ENCODE measurements at regions not wholly inside any gene's neighbourhood (a gene's known extent, or its start where the extent isn't known, plus 50 kb on each side); places are given as distances from the start of the nearest gene placed in this dataset.

DNA sequence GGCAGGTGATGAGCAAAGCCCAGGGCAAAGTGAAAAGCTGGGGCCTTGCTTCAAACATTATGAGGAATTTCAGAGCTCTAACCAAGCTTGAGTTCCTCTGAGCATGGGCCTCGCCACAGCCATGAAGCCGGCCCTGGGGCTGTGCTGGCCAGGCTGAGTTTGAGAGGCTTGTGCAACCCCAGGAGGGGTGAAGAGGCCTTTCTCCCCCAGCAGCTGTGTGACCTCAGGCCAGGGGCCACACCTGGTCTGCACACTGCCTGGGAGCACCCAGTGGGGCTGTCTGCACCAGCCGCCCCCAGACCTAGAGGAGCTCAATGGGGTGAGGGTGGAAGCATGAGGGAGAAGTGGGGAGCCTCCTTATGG is 204.9 kb upstream of the C14orf180 start:
- no peaks in the 10 kb centered on the region for H3K27me3 ChIP-seq (ENCODE audit: insufficient read depth)
- Mint-ChIP-seq H3K27ac (no peak overlapping the region), H3K27me3 (ENCODE audit: insufficient read depth, low read depth, poor library complexity) (peaks cover 9% of the 10 kb centered on the region), H3K36me3 (ENCODE audit: low read depth) (no peaks in the 10 kb centered on the region), H3K4me1 (peaks cover 5% of the 10 kb centered on the region; the same call in 2 of the 3 replicates), H3K4me3 (no peak overlapping the region), H3K9me3 (peaks cover 1% of the 10 kb centered on the region; the same call in 2 of the 3 replicates)
- no peak for ATAC-seq
- TF ChIP-seq, protein P1, sequence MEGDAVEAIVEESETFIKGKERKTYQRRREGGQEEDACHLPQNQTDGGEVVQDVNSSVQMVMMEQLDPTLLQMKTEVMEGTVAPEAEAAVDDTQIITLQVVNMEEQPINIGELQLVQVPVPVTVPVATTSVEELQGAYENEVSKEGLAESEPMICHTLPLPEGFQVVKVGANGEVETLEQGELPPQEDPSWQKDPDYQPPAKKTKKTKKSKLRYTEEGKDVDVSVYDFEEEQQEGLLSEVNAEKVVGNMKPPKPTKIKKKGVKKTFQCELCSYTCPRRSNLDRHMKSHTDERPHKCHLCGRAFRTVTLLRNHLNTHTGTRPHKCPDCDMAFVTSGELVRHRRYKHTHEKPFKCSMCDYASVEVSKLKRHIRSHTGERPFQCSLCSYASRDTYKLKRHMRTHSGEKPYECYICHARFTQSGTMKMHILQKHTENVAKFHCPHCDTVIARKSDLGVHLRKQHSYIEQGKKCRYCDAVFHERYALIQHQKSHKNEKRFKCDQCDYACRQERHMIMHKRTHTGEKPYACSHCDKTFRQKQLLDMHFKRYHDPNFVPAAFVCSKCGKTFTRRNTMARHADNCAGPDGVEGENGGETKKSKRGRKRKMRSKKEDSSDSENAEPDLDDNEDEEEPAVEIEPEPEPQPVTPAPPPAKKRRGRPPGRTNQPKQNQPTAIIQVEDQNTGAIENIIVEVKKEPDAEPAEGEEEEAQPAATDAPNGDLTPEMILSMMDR (conservative IDR thresholded peaks at IDR 0.05; ENCODE audit: low read depth in 2 of 2), result no peak
- no peak overlapping the region for H3K4me2 ChIP-seq
- H3K4me3 ChIP-seq, result no peak overlapping the region
- no peaks in the 10 kb centered on the region for H3K79me2 ChIP-seq (replicated peaks; ENCODE audit: insufficient read depth)
- H3K9me2 ChIP-seq (ENCODE audit: insufficient read depth), result no peaks in the 10 kb centered on the region
- H3K4me1 ChIP-seq (ENCODE audit: insufficient read depth), result no peaks in the 10 kb centered on the region
- no peak for DNase-seq (ENCODE audit: low spot score)
- H3F3A ChIP-seq (replicated peaks; ENCODE audit: low read depth), result no peaks in the 10 kb centered on the region
- H4K20me1 ChIP-seq (replicated peaks; ENCODE audit: insufficient read depth), result no peaks in the 10 kb centered on the region
- no peaks in the 10 kb centered on the region for H3K36me3 ChIP-seq (ENCODE audit: insufficient read depth)
- no peak overlapping the region for H2AFZ ChIP-seq
- H3K27ac ChIP-seq (ENCODE audit: low read depth), result no peak overlapping the region

DNA sequence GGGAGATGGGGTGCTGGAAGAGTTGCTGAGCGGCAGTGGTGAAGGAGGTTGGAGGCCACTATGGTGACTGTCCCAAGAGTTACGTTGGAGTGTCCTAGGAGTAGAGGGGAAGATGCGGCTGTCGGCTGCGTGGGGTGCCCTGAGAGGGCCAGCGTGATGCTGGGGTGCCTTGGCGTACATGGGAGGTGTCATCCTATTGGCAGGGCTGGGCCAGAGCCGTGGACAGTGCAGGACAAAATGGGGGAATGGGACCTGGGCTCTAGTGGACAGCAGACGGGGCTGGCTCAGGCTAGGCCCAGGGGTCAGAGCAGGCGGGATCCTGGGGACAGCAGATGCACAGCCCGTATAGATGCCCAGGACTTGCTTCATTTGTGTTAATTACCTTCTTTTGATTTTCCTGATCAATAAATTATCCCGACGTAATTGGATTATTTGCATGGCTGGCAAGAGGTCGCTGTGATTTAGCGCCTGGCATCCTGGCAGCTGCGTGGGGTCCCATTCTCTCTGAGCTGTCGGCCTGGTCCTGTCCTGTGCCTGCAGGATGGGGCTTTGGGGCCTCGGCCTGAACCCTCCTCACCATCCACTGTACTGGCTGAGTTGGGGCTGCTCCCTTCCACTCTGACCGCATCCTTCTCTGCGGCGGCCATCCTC is 203.9 kb upstream of the C14orf180 start:
- Histone ChIP-seq H3F3A (replicated peaks; ENCODE audit: low read depth) (no peaks in the 10 kb centered on the region), H3K27ac (ENCODE audit: low read depth) (no peak overlapping the region), H3K9me2 (ENCODE audit: insufficient read depth) (no peaks in the 10 kb centered on the region), H3K4me3 (no peak overlapping the region), H4K20me1 (replicated peaks; ENCODE audit: insufficient read depth) (no peaks in the 10 kb centered on the region), H2AFZ (no peak overlapping the region), H3K27me3 (ENCODE audit: insufficient read depth) (no peaks in the 10 kb centered on the region), H3K4me1 (ENCODE audit: insufficient read depth) (no peaks in the 10 kb centered on the region), H3K36me3 (ENCODE audit: insufficient read depth) (no peaks in the 10 kb centered on the region), H3K79me2 (replicated peaks; ENCODE audit: insufficient read depth) (no peaks in the 10 kb centered on the region), H3K4me2 (no peak overlapping the region)
- DNase-seq (ENCODE audit: low spot score), result no peak
- Mint-ChIP-seq H3K27ac (no peak overlapping the region), H3K4me3 (no peak overlapping the region), H3K27me3 (ENCODE audit: insufficient read depth, low read depth, poor library complexity) (peaks cover 5% of the 10 kb centered on the region), H3K4me1 (peaks cover under 1% of the 10 kb centered on the region; the same call in 1 of the 3 replicates), H3K36me3 (ENCODE audit: low read depth) (no peaks in the 10 kb centered on the region), H3K9me3 (peaks cover 5% of the 10 kb centered on the region; the same call in 2 of the 3 replicates)
- no peak for ATAC-seq
- TF ChIP-seq EZH2phosphoT487 (IDR thresholded peaks at IDR 0.05; ENCODE audit: unreplicated experiment), result no peak
- TF ChIP-seq, protein P1 (conservative IDR thresholded peaks at IDR 0.05; ENCODE audit: low read depth in 2 of 2), result no peak
- no peak for TF ChIP-seq JUNB (IDR thresholded peaks at IDR 0.05; ENCODE audit: unreplicated experiment)
- no peak for TF ChIP-seq ZNF331 (CRISPR knock-in tag; IDR thresholded peaks at IDR 0.05; ENCODE audit: low read depth)
- no peak for TF ChIP-seq POLR2AphosphoS5 (IDR thresholded peaks at IDR 0.05; ENCODE audit: low read depth)
- TF ChIP-seq EZH2 (IDR thresholded peaks at IDR 0.05; ENCODE audit: low read depth, unreplicated experiment), result no peak
- TF ChIP-seq ZNF114 (CRISPR knock-in tag; IDR thresholded peaks at IDR 0.05), result no peak
- TF ChIP-seq NANOG (IDR thresholded peaks at IDR 0.05; ENCODE audit: borderline replicate concordance), result no peak
- TF ChIP-seq, protein P2, sequence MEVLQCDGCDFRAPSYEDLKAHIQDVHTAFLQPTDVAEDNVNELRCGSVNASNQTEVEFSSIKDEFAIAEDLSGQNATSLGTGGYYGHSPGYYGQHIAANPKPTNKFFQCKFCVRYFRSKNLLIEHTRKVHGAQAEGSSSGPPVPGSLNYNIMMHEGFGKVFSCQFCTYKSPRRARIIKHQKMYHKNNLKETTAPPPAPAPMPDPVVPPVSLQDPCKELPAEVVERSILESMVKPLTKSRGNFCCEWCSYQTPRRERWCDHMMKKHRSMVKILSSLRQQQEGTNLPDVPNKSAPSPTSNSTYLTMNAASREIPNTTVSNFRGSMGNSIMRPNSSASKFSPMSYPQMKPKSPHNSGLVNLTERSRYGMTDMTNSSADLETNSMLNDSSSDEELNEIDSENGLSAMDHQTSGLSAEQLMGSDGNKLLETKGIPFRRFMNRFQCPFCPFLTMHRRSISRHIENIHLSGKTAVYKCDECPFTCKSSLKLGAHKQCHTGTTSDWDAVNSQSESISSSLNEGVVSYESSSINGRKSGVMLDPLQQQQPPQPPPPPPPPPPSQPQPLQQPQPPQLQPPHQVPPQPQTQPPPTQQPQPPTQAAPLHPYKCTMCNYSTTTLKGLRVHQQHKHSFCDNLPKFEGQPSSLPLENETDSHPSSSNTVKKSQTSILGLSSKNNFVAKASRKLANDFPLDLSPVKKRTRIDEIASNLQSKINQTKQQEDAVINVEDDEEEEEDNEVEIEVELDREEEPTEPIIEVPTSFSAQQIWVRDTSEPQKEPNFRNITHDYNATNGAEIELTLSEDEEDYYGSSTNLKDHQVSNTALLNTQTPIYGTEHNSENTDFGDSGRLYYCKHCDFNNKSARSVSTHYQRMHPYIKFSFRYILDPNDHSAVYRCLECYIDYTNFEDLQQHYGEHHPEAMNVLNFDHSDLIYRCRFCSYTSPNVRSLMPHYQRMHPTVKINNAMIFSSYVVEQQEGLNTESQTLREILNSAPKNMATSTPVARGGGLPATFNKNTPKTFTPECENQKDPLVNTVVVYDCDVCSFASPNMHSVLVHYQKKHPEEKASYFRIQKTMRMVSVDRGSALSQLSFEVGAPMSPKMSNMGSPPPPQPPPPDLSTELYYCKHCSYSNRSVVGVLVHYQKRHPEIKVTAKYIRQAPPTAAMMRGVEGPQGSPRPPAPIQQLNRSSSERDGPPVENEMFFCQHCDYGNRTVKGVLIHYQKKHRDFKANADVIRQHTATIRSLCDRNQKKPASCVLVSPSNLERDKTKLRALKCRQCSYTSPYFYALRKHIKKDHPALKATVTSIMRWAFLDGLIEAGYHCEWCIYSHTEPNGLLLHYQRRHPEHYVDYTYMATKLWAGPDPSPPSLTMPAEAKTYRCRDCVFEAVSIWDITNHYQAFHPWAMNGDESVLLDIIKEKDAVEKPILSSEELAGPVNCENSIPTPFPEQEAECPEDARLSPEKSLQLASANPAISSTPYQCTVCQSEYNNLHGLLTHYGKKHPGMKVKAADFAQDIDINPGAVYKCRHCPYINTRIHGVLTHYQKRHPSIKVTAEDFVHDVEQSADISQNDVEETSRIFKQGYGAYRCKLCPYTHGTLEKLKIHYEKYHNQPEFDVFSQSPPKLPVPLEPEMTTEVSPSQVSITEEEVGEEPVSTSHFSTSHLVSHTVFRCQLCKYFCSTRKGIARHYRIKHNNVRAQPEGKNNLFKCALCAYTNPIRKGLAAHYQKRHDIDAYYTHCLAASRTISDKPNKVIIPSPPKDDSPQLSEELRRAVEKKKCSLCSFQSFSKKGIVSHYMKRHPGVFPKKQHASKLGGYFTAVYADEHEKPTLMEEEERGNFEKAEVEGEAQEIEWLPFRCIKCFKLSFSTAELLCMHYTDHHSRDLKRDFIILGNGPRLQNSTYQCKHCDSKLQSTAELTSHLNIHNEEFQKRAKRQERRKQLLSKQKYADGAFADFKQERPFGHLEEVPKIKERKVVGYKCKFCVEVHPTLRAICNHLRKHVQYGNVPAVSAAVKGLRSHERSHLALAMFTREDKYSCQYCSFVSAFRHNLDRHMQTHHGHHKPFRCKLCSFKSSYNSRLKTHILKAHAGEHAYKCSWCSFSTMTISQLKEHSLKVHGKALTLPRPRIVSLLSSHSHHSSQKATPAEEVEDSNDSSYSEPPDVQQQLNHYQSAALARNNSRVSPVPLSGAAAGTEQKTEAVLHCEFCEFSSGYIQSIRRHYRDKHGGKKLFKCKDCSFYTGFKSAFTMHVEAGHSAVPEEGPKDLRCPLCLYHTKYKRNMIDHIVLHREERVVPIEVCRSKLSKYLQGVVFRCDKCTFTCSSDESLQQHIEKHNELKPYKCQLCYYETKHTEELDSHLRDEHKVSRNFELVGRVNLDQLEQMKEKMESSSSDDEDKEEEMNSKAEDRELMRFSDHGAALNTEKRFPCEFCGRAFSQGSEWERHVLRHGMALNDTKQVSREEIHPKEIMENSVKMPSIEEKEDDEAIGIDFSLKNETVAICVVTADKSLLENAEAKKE (CRISPR knock-in tag; IDR thresholded peaks at IDR 0.05), result no peak
- TF ChIP-seq, protein P3, sequence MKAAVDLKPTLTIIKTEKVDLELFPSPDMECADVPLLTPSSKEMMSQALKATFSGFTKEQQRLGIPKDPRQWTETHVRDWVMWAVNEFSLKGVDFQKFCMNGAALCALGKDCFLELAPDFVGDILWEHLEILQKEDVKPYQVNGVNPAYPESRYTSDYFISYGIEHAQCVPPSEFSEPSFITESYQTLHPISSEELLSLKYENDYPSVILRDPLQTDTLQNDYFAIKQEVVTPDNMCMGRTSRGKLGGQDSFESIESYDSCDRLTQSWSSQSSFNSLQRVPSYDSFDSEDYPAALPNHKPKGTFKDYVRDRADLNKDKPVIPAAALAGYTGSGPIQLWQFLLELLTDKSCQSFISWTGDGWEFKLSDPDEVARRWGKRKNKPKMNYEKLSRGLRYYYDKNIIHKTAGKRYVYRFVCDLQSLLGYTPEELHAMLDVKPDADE (IDR thresholded peaks at IDR 0.05), result no peak

Measured in GM23338 (cell line).